ENCODE measurements at regions not wholly inside any gene's neighbourhood (a gene's known extent, or its start where the extent isn't known, plus 50 kb on each side); places are given as distances from the start of the nearest gene placed in this dataset.
"Not testable (repeated sequence)": the region's sequence is repeated elsewhere in the genome, so short reads cannot be mapped to it uniquely, and the experiment has no call there.

DNA sequence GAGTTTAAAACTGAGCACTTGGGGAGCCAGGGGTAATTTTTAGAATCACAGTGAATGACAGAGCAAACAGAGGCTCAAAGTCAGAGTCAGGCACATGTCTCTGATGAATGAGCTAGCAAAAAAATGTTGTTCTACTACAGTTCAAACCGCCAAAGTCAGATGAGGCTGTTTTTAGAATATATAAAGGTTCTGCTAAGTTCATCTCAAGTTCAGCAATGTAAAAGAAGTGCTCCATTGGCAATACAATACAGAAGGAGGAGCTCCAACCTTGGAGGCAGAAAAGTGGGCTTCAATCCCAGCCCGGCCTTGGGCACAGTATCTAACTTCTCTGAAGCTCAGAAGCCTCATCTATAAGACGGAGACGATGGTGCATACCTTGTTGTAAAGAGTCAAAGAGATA lies 70.1 kb upstream of the IPO5 start:
- H3K36me3 ChIP-seq (ENCODE audit: control insufficient read depth, insufficient read depth, low read length): no peaks in the 10 kb centered on the region
- no peaks in the 10 kb centered on the region for H3K4me1 ChIP-seq (ENCODE audit: control insufficient read depth, insufficient read depth, low read length, poor library complexity, severe bottlenecking)
- no peak for ATAC-seq (ENCODE audit: low read depth in 2 of 2)
- H3K4me3 Mint-ChIP-seq: no peak overlapping the region
- peaks cover 0 to 2% (median 0%) of the 10 kb centered on the region in 7 donors for H3K9me3 Mint-ChIP-seq
- no peaks in the 10 kb centered on the region for H3K27me3 ChIP-seq (ENCODE audit: control insufficient read depth, insufficient read depth, low read length)
- H3K4me1 Mint-ChIP-seq: no peaks in the 10 kb centered on the region
- H3K27me3 Mint-ChIP-seq: no peaks in the 10 kb centered on the region
- H3K36me3 Mint-ChIP-seq: no peaks in the 10 kb centered on the region
- no peak overlapping the region for H3K4me3 ChIP-seq (ENCODE audit: low read depth, low read length)
- no peak overlapping the region for H3K27ac ChIP-seq (ENCODE audit: insufficient read depth, low read length, poor library complexity, severe bottlenecking)
- no peak overlapping the region for H3K27ac Mint-ChIP-seq
- DNase-seq: no peak
- no peaks in the 10 kb centered on the region for H3K9me3 ChIP-seq (ENCODE audit: control insufficient read depth in 2 of 2, low read length in 2 of 2)

DNA sequence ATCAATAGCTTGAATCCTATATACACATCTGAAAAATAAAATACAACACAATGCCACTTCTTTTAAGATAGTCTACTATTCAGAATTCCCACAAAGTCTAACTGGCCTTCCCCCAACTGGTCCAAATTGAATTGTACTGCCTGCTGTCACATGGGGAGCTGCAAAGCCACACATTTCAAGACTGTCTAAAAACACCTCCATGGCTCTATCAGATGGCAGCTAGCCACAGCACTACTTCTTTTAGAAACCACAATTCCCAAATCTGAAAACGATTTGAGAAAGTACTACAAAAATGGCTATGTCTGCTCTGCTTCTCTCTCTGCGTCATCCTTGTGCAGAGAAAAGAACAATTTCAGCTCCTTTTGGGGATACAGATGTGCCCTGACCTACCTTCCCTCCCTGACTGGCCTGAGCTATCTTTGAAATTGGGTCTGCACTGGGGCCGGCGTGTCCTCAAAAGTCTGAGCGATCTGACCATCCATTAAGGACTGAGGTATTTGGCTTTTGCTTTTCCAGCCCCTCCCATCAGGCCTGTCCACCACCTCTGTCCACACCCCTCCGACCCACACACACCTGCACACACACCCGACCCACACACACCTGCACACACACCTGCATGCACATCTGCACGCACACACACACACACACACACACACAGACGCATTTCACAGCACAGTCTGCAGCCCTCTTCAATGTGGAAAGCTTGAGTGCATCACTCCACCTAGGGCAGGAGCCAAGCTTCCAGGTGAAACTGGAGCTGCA lies 68.6 kb upstream of the IPO5 start:
- no peak overlapping the region for H3K4me3 Mint-ChIP-seq

DNA sequence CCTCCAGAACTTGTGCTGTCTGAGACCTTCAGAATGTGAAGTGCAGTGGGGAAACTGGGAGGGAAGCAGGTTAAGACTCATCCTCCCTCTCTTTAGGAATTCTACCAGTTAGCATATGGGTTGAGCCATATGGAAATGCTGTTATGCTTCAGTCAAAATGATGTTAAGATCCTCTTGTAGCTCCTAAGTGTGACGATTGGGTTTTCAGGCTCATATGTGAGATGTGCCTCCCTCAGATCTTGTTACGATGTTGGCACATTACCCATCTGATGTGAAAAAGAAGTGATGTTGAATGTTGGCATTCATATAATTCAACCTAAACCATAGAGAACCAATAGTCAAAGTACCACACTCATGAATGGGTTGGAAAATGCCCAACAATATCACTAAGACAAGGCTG lies 67.8 kb upstream of the IPO5 start:
- ATAC-seq (ENCODE audit: low read depth in 2 of 2) (no peak), DNase-seq (no peak)
- H3K36me3 Mint-ChIP-seq: peaks cover 3% of the 10 kb centered on the region
- H3K27me3 ChIP-seq (ENCODE audit: control insufficient read depth, insufficient read depth, low read length): no peaks in the 10 kb centered on the region
- no peaks in the 10 kb centered on the region for H3K9me3 ChIP-seq (ENCODE audit: control insufficient read depth in 2 of 2, low read length in 2 of 2)
- H3K27ac ChIP-seq (ENCODE audit: insufficient read depth, low read length, poor library complexity, severe bottlenecking): no peak overlapping the region
- no peaks in the 10 kb centered on the region for H3K4me1 ChIP-seq (ENCODE audit: control insufficient read depth, insufficient read depth, low read length, poor library complexity, severe bottlenecking)
- H3K9me3 Mint-ChIP-seq: peaks cover 0 to 3% (median 0%) of the 10 kb centered on the region in 7 donors
- H3K27me3 Mint-ChIP-seq: peaks cover 5% of the 10 kb centered on the region
- H3K27ac Mint-ChIP-seq: no peak overlapping the region
- no peak overlapping the region for H3K4me3 ChIP-seq (ENCODE audit: low read depth, low read length)
- H3K4me1 Mint-ChIP-seq: no peaks in the 10 kb centered on the region
- H3K4me3 Mint-ChIP-seq: no peak overlapping the region
- no peaks in the 10 kb centered on the region for H3K36me3 ChIP-seq (ENCODE audit: control insufficient read depth, insufficient read depth, low read length)

More for the DNA sequence above, 68.6 kb upstream of the IPO5 start:
- Mint-ChIP-seq H3K27me3 (peaks cover 5% of the 10 kb centered on the region), H3K36me3 (peaks cover 2% of the 10 kb centered on the region), H3K27ac (no peak overlapping the region), H3K4me1 (no peaks in the 10 kb centered on the region), H3K9me3 (peaks cover 0 to 3% (median 0%) of the 10 kb centered on the region in 7 donors)
- H3K36me3 ChIP-seq (ENCODE audit: control insufficient read depth, insufficient read depth, low read length): no peaks in the 10 kb centered on the region
- ATAC-seq (ENCODE audit: low read depth in 2 of 2) (no peak), DNase-seq (no peak)
- no peak overlapping the region for H3K4me3 ChIP-seq (ENCODE audit: low read depth, low read length)
- H3K27me3 ChIP-seq (ENCODE audit: control insufficient read depth, insufficient read depth, low read length): no peaks in the 10 kb centered on the region
- H3K27ac ChIP-seq (ENCODE audit: insufficient read depth, low read length, poor library complexity, severe bottlenecking): no peak overlapping the region
- no peaks in the 10 kb centered on the region for H3K4me1 ChIP-seq (ENCODE audit: control insufficient read depth, insufficient read depth, low read length, poor library complexity, severe bottlenecking)
- H3K9me3 ChIP-seq (ENCODE audit: control insufficient read depth in 2 of 2, low read length in 2 of 2): no peaks in the 10 kb centered on the region

DNA sequence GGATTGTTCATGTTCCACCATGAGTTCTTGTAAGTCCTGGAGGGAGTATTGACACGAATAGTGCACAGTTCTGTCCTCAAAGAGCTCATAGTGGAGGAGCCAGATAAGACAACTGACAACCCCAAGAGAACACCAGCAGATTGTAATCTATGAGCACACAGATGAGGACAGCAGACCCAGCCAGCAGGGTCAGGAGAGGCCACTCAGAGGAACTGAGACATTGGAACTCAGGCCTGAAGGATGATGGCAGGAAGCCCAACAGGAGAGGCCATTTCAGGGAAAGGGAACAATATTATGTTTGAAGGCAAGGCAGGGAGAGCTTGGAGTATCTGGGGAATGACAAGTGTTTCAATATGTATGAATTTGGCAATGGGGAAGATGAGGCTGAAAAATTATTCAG lies 63.7 kb upstream of the IPO5 start:
- Histone ChIP-seq H3K27me3 (ENCODE audit: control insufficient read depth, insufficient read depth, low read length) (no peaks in the 10 kb centered on the region), H3K9me3 (ENCODE audit: control insufficient read depth in 2 of 2, low read length in 2 of 2) (no peaks in the 10 kb centered on the region), H3K4me1 (ENCODE audit: control insufficient read depth, insufficient read depth, low read length, poor library complexity, severe bottlenecking) (no peaks in the 10 kb centered on the region), H3K27ac (ENCODE audit: insufficient read depth, low read length, poor library complexity, severe bottlenecking) (no peak overlapping the region), H3K36me3 (ENCODE audit: control insufficient read depth, insufficient read depth, low read length) (no peaks in the 10 kb centered on the region), H3K4me3 (ENCODE audit: low read depth, low read length) (no peak overlapping the region)
- Mint-ChIP-seq H3K27ac (no peak overlapping the region), H3K9me3 (peaks cover 0 to 5% (median 0%) of the 10 kb centered on the region in 7 donors), H3K4me3 (no peak overlapping the region), H3K4me1 (no peaks in the 10 kb centered on the region), H3K27me3 (peaks cover 18% of the 10 kb centered on the region), H3K36me3 (peaks cover 3% of the 10 kb centered on the region)
- ATAC-seq (ENCODE audit: low read depth in 2 of 2): no peak
- DNase-seq: no peak

DNA sequence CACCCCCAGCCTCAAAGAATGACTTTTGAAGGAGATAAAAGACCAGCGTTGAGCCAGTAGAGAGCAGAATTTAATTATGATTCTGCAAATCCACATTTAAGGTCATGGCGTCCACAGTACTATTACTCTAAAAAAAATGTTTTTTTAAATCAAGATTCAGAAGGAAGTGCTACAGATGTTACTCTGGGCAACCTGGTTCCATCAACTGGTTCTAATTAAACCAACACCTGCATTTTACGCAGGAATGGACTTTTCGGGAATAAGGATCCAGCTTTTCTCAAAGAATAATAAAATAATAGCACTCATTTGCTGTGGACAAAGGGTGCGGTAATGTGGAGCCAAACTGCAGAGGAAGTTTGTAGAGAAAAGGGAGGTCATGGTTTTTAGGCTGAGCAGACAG lies 62.9 kb upstream of the IPO5 start:
- Mint-ChIP-seq H3K4me1 (no peaks in the 10 kb centered on the region), H3K4me3 (no peak overlapping the region), H3K27ac (no peak overlapping the region), H3K9me3 (peaks cover 0 to 7% (median 0%) of the 10 kb centered on the region in 7 donors), H3K36me3 (peaks cover 3% of the 10 kb centered on the region), H3K27me3 (peaks cover 18% of the 10 kb centered on the region)
- Histone ChIP-seq H3K4me1 (ENCODE audit: control insufficient read depth, insufficient read depth, low read length, poor library complexity, severe bottlenecking) (no peaks in the 10 kb centered on the region), H3K4me3 (ENCODE audit: low read depth, low read length) (no peak overlapping the region), H3K27ac (ENCODE audit: insufficient read depth, low read length, poor library complexity, severe bottlenecking) (no peak overlapping the region), H3K9me3 (ENCODE audit: control insufficient read depth in 2 of 2, low read length in 2 of 2) (no peaks in the 10 kb centered on the region), H3K27me3 (ENCODE audit: control insufficient read depth, insufficient read depth, low read length) (no peaks in the 10 kb centered on the region), H3K36me3 (ENCODE audit: control insufficient read depth, insufficient read depth, low read length) (no peaks in the 10 kb centered on the region)
- ATAC-seq (ENCODE audit: low read depth in 2 of 2) (no peak), DNase-seq (no peak)

DNA sequence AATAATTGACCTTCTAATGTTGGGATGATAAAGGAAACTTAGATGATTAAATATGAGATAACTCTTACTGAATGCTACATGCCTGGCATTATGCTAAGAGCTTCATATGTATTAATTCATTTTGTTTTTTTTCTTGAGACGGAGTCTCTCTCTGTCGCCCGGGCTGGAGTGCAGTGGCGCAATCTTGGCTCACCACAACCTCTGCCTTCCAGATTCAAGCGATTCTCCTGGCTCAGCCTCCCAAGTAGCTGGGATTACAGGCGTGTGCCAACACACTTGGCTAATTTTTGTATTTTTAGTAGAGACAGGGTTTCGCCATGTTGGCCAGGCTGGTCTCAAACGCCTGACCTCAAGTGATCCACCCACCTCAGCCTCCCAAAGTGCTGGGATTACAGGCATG lies 61.5 kb upstream of the IPO5 start:
- H3K27ac Mint-ChIP-seq; ATAC-seq (ENCODE audit: low read depth in 2 of 2); H3K9me3 ChIP-seq (ENCODE audit: control insufficient read depth in 2 of 2, low read length in 2 of 2); H3K27me3 ChIP-seq (ENCODE audit: control insufficient read depth, insufficient read depth, low read length); H3K27ac ChIP-seq (ENCODE audit: insufficient read depth, low read length, poor library complexity, severe bottlenecking); H3K36me3 ChIP-seq (ENCODE audit: control insufficient read depth, insufficient read depth, low read length); H3K4me1 ChIP-seq (ENCODE audit: control insufficient read depth, insufficient read depth, low read length, poor library complexity, severe bottlenecking); H3K4me1 Mint-ChIP-seq; H3K4me3 ChIP-seq (ENCODE audit: low read depth, low read length); H3K36me3 Mint-ChIP-seq; DNase-seq; H3K4me3 Mint-ChIP-seq; H3K9me3 Mint-ChIP-seq: not testable (repeated sequence)
- H3K27me3 Mint-ChIP-seq: peaks cover 18% of the 10 kb centered on the region

DNA sequence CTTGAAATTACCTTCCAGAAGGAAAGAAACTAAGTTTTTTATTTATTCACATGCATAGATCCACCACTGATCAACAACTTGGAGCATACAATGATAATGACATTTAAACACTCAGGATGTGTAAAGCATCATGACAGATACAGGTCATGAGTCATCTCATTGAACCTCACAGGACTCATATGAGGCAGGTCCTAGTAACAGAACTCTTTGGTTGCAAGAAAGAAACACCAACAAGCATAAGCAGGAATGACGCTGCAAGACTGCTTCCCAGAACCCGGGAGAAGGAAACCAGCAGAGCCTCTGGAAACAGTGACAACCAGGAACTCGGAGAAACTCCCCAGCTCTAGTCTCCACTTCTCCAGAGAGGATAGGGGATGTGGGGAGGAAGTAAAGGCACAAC lies 60.8 kb upstream of the IPO5 start:
- Mint-ChIP-seq H3K4me3 (no peak overlapping the region), H3K36me3 (peaks cover 3% of the 10 kb centered on the region), H3K27ac (no peak overlapping the region), H3K4me1 (no peaks in the 10 kb centered on the region), H3K27me3 (peaks cover 18% of the 10 kb centered on the region), H3K9me3 (peaks cover 0 to 7% (median 0%) of the 10 kb centered on the region in 7 donors)
- Histone ChIP-seq H3K4me3 (ENCODE audit: low read depth, low read length) (no peak overlapping the region), H3K9me3 (ENCODE audit: control insufficient read depth in 2 of 2, low read length in 2 of 2) (no peaks in the 10 kb centered on the region), H3K36me3 (ENCODE audit: control insufficient read depth, insufficient read depth, low read length) (no peaks in the 10 kb centered on the region), H3K4me1 (ENCODE audit: control insufficient read depth, insufficient read depth, low read length, poor library complexity, severe bottlenecking) (no peaks in the 10 kb centered on the region), H3K27me3 (ENCODE audit: control insufficient read depth, insufficient read depth, low read length) (no peaks in the 10 kb centered on the region), H3K27ac (ENCODE audit: insufficient read depth, low read length, poor library complexity, severe bottlenecking) (no peak overlapping the region)
- DNase-seq (no peak), ATAC-seq (ENCODE audit: low read depth in 2 of 2) (no peak)

DNA sequence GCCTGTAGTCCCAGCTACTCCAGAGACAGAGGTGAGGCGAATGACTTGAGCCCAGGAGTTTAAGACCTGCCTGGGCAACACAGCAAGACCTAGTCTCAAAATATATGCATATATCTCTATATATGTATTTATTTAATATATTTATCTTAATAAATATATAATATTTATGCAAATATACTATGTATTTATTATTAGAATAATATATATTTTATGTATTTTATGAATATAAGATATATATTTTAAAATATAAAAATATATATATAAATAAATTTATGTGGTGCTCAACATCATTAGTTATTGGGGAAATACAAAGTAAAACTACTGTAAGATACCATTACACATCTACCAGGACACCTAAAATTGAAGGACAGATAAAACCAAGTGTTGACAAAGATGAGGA lies 58.1 kb upstream of the IPO5 start:
- ATAC-seq (ENCODE audit: low read depth in 2 of 2): no peak
- Histone ChIP-seq H3K4me3 (ENCODE audit: low read depth, low read length) (no peak overlapping the region), H3K36me3 (ENCODE audit: control insufficient read depth, insufficient read depth, low read length) (no peaks in the 10 kb centered on the region), H3K27ac (ENCODE audit: insufficient read depth, low read length, poor library complexity, severe bottlenecking) (no peak overlapping the region), H3K27me3 (ENCODE audit: control insufficient read depth, insufficient read depth, low read length) (no peaks in the 10 kb centered on the region), H3K9me3 (ENCODE audit: control insufficient read depth in 2 of 2, low read length in 2 of 2) (no peaks in the 10 kb centered on the region), H3K4me1 (ENCODE audit: control insufficient read depth, insufficient read depth, low read length, poor library complexity, severe bottlenecking) (no peaks in the 10 kb centered on the region)
- Mint-ChIP-seq H3K9me3 (peaks cover 0 to 7% (median 0%) of the 10 kb centered on the region in 7 donors), H3K4me1 (no peaks in the 10 kb centered on the region), H3K36me3 (no peaks in the 10 kb centered on the region), H3K27me3 (peaks cover 13% of the 10 kb centered on the region), H3K27ac (no peak overlapping the region), H3K4me3 (no peak overlapping the region)
- DNase-seq: no peak

All from CD4-positive, CD25-positive, alpha-beta regulatory T cell (primary cell).